ENCODE measurements at regions not wholly inside any gene's neighbourhood (a gene's known extent, or its start where the extent isn't known, plus 50 kb on each side); places are given as distances from the start of the nearest gene placed in this dataset.
"Not testable (repeated sequence)": the region's sequence is repeated elsewhere in the genome, so short reads cannot be mapped to it uniquely, and the experiment has no call there.

DNA sequence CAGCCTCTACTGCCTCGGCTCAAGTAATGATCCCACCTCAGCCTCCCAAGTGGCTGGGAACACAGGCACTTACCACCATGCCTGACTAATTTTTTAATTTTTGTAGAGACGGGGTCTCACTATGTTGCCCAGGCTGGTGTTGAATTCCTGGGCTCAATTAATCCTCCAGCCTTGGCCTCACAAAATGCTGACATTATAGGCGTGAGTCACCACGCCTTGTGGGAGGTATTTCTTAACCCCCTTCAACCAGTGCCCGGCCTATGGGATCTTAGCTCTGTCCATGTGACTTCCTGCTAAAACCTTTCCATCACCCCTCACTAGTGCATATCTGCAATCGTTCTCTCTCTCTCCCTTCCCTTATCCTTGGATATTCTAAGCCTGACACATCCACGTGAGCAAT, 86.4 kb downstream of the FOXD2 start:
- H3K36me3 ChIP-seq (ENCODE audit: insufficient read depth, low read depth, low read length): no peaks in the 10 kb centered on the region
- no peak overlapping the region for H3K4me3 ChIP-seq (ENCODE audit: low read length)
- H3K27me3 ChIP-seq (ENCODE audit: insufficient read depth, low read length): peaks cover 29% of the 10 kb centered on the region
- peaks cover 6% of the 10 kb centered on the region; the same call in 1 of the 2 replicates for H3K9me3 ChIP-seq (ENCODE audit: insufficient read depth, low read depth, low read length)
- H3K9ac ChIP-seq (ENCODE audit: low read depth, low read length): no peak overlapping the region
- H3K4me1 ChIP-seq (ENCODE audit: insufficient read depth, low read length): peaks cover 5% of the 10 kb centered on the region
- no peak overlapping the region for H3K27ac ChIP-seq (ENCODE audit: low read length)

DNA sequence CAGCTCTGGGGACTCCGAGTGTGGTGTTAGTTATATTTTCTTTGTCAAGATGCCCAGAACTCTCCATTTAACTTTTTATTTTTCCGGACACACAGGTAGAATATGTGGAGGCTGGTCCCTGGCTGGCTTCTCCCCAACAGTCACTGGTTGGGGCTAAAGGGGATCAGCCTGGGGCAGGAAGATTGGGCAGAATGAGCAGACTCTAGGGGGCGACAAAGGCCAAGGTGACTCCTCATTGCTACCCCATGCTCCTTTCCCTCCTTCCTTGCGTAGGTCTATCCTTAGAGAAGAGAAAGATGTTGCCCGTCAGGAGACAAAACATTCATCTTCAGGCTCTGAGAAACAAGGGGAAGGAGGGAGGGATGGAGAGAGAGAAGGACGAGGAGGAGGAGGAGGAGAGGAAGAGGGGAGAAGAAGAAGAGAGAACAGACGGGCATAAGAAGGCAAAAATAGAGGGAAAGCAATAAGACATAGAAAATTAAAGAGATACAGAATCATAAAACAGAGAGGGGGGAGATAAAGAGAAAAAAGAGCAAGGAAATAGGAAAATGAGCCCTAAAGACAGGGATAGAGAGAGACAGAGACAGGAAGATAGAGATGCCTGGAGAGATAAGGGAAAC, 89.9 kb downstream of the FOXD2 start:
- H3K4me1 ChIP-seq (ENCODE audit: insufficient read depth, low read length): peaks cover 9% of the 10 kb centered on the region
- H3K27me3 ChIP-seq (ENCODE audit: insufficient read depth, low read length): peaks cover 29% of the 10 kb centered on the region

DNA sequence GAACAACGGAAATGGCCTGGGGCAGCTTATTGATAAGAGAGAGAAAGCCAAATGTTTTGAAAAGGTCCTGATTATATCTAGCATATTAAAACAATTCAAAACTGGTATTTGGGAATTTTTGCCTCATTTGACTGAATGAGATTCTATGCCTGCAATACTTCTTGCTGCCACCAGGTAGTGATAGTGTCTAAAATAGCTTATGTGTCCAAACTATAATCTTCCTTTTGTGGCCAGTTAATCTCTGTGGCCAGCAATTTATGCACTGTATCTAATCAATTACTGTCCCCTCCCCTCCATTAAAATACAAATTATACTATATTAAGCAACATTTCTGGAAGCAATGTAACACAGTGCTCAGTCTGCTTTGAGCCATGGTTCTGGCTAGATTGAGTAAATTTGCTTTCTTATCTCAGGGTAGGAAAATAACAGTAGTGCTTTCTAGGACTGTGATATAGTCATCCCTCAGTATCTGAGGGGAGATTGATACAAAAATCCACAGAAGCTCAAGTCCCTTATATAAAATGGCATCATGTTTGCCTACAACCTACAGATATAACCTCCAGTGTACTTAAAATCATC, 91.8 kb downstream of the FOXD2 start:
- H3K4me3 ChIP-seq (ENCODE audit: low read length): no peak overlapping the region
- peaks cover 7% of the 10 kb centered on the region; the same call in 1 of the 2 replicates for H3K4me1 ChIP-seq (ENCODE audit: insufficient read depth, low read length)
- H3K9me3 ChIP-seq (ENCODE audit: insufficient read depth, low read depth, low read length): peaks cover 7% of the 10 kb centered on the region; the same call in 1 of the 2 replicates
- no peaks in the 10 kb centered on the region for H3K36me3 ChIP-seq (ENCODE audit: insufficient read depth, low read depth, low read length)
- H3K27me3 ChIP-seq (ENCODE audit: insufficient read depth, low read length): peaks cover 38% of the 10 kb centered on the region
- no peak overlapping the region for H3K27ac ChIP-seq (ENCODE audit: low read length)
- no peak overlapping the region for H3K9ac ChIP-seq (ENCODE audit: low read depth, low read length)

More for the DNA sequence above, 89.9 kb downstream of the FOXD2 start:
- peaks cover 7% of the 10 kb centered on the region; the same call in 1 of the 2 replicates for H3K9me3 ChIP-seq (ENCODE audit: insufficient read depth, low read depth, low read length)
- no peak overlapping the region for H3K27ac ChIP-seq (ENCODE audit: low read length)
- H3K36me3 ChIP-seq (ENCODE audit: insufficient read depth, low read depth, low read length): no peaks in the 10 kb centered on the region
- H3K9ac ChIP-seq (ENCODE audit: low read depth, low read length): no peak overlapping the region
- no peak overlapping the region for H3K4me3 ChIP-seq (ENCODE audit: low read length)

DNA sequence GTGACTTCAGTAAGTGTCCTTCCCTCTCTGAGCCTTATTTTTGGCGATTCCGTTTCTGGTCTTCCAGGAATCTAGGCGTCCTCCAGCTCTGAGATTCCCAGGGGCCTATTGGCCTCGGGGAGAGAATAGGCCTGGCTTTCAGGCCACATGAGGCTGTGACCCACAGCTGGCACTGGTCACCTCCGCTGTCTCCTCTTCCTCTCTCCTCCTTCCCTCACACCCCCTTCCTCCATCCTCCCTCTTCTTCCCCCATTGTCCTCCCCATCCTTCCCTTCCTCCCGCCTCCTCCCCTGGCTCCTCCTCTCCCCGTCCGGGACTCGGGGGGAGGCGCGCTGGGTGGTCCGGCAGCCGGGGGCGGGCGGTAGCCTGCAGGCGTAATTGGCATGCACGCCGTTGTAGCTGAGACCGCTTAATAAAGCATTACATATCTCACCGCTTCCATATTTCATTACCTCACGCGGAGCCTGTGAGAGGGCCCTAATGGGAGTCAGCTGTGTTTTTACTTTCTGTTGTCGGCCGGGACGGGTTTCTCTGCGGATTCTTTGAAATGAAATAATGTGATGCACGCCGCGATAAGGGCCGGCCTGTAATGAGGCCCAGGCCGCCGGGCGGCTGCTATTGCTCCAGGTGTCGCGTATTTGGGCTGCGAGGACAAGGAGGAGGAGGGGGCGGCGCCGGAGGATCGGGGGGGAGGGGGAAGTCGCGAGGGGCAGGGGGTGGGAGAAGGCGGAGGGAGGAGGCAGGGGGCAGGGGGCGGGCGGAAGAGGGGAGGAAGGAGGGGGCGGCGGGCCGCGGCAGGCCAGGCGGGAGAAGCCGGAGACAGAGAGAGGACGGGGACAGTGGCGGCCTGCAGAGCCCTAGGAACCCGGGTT, 95.3 kb downstream of the FOXD2 start:
- Histone ChIP-seq H3K9me3 (ENCODE audit: insufficient read depth, low read depth, low read length) (peaks cover 7% of the 10 kb centered on the region; the same call in 1 of the 2 replicates), H3K27ac (ENCODE audit: low read length) (no peak overlapping the region), H3K4me1 (ENCODE audit: insufficient read depth, low read length) (peaks cover 9% of the 10 kb centered on the region; the same call in 1 of the 2 replicates), H3K27me3 (ENCODE audit: insufficient read depth, low read length) (peaks cover 38% of the 10 kb centered on the region), H3K9ac (ENCODE audit: low read depth, low read length) (peak overlapping the region; percentile 67; the same call in 1 of the 2 replicates), H3K4me3 (ENCODE audit: low read length) (peak overlapping the region; percentile 77), H3K36me3 (ENCODE audit: insufficient read depth, low read depth, low read length) (no peaks in the 10 kb centered on the region)

DNA sequence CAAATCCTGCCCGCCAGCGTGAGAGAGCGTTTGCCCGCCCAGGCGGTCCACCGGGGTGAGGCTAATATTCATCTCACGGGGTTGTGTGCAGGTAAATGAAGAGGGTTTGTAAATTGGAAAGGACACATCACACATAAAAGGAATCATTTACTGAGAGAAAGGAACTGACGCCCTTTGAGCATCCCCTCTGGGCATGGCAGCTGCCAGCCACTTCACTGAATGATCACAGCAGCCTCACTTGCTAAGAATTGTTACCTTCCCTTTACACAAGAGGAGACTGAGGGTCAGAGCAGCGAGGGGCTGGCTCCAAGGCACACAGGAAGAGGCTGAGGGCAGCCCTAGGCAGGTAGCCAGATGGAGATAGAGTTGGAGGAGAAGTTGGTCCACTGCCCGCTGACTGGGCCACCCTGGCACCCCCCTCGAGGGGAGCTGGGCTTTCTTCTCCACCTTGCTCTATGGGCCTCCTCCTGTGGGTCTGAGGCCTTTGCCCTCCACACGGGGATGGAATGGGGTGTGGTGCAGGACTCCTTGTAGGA, 96.0 kb downstream of the FOXD2 start:
- Histone ChIP-seq H3K4me1 (ENCODE audit: insufficient read depth, low read length) (peaks cover 9% of the 10 kb centered on the region; the same call in 1 of the 2 replicates), H3K36me3 (ENCODE audit: insufficient read depth, low read depth, low read length) (no peaks in the 10 kb centered on the region), H3K27me3 (ENCODE audit: insufficient read depth, low read length) (peaks cover 37% of the 10 kb centered on the region), H3K27ac (ENCODE audit: low read length) (no peak overlapping the region), H3K9ac (ENCODE audit: low read depth, low read length) (peak overlapping the region; percentile 62; the same call in 1 of the 2 replicates), H3K4me3 (ENCODE audit: low read length) (peak overlapping the region; percentile 69), H3K9me3 (ENCODE audit: insufficient read depth, low read depth, low read length) (peaks cover 6% of the 10 kb centered on the region; the same call in 1 of the 2 replicates)

DNA sequence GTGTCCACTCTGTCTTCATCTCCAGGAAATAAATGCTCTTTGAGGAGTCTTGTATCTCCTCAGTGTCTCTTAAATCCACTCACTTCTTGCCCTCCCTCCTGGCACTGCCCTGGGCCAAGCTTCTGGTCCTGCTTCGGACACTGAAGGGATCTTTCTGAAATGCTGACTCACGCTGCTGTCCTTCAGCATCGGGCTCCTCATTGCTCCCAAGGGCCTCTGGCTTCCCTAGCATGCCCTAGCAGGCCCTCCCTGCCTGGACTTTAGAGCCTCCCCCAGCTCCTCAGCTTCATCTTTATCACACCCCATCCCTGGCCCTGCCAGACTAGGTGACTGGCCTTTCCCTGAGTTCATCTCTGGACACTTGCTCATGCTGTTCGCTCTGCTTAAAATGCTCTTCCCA, 96.6 kb downstream of the FOXD2 start:
- no peak overlapping the region for H3K27ac ChIP-seq (ENCODE audit: low read length)
- no peaks in the 10 kb centered on the region; the same call in 1 of the 2 replicates for H3K9me3 ChIP-seq (ENCODE audit: insufficient read depth, low read depth, low read length)
- no peak overlapping the region for H3K9ac ChIP-seq (ENCODE audit: low read depth, low read length)
- no peaks in the 10 kb centered on the region for H3K36me3 ChIP-seq (ENCODE audit: insufficient read depth, low read depth, low read length)
- no peak overlapping the region for H3K4me3 ChIP-seq (ENCODE audit: low read length)
- peaks cover 37% of the 10 kb centered on the region for H3K27me3 ChIP-seq (ENCODE audit: insufficient read depth, low read length)
- H3K4me1 ChIP-seq (ENCODE audit: insufficient read depth, low read length): peaks cover 9% of the 10 kb centered on the region; the same call in 1 of the 2 replicates

DNA sequence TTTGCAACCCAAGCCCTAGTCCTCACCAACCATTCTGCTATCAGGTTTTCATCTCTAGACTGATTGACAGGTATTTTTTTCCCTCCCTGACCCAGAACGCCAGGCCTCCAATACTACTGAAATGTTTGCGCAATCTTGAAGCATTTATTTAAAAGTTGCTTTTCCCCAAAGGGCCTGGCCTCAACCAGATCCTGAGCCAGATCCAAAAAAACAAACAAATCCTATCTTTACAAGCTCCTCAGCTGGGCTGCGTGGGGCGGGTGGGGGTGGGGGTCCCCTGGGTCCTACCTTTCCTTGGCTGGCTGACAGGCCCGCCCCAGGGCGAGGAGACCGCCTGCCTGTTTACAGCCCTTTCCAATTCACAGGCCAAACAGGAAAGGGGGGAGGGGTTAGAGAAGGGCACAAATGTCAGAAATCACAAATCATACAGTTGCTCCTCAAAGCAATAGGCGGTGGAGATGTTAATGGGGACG, 98.8 kb downstream of the FOXD2 start:
- Histone ChIP-seq H3K9ac (ENCODE audit: low read depth, low read length) (no peak overlapping the region), H3K9me3 (ENCODE audit: insufficient read depth, low read depth, low read length) (peaks cover 6% of the 10 kb centered on the region), H3K36me3 (ENCODE audit: insufficient read depth, low read depth, low read length) (no peaks in the 10 kb centered on the region), H3K27ac (ENCODE audit: low read length) (no peak overlapping the region), H3K27me3 (ENCODE audit: insufficient read depth, low read length) (peaks cover 37% of the 10 kb centered on the region), H3K4me1 (ENCODE audit: insufficient read depth, low read length) (peaks cover 9% of the 10 kb centered on the region; the same call in 1 of the 2 replicates), H3K4me3 (ENCODE audit: low read length) (no peak overlapping the region)

DNA sequence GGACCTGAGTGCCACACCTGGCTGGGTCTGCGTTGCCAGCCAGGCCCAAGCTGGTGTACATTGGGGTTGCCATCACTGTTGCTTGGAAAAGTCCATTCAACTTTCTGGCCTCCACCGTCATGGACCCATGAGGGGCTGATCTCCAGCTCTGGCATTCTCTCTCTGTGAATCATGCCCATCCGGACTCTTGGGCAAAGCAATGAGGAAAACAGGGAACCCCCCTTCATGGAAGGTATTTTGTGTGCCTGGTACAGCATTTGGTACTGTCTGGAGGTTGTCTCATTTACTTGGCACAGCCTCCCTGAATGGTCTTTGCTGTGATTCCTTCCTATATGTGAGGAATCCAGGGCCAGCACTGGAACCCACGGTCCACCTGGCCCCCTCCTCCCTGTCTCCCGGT, 99.4 kb downstream of the FOXD2 start:
- peaks cover 7% of the 10 kb centered on the region for H3K9me3 ChIP-seq (ENCODE audit: insufficient read depth, low read depth, low read length)
- H3K9ac ChIP-seq (ENCODE audit: low read depth, low read length): no peak overlapping the region
- H3K27ac ChIP-seq (ENCODE audit: low read length): no peak overlapping the region
- no peak overlapping the region for H3K4me3 ChIP-seq (ENCODE audit: low read length)
- peaks cover 9% of the 10 kb centered on the region; the same call in 1 of the 2 replicates for H3K4me1 ChIP-seq (ENCODE audit: insufficient read depth, low read length)
- H3K36me3 ChIP-seq (ENCODE audit: insufficient read depth, low read depth, low read length): no peaks in the 10 kb centered on the region
- H3K27me3 ChIP-seq (ENCODE audit: insufficient read depth, low read length): peaks cover 34% of the 10 kb centered on the region

DNA sequence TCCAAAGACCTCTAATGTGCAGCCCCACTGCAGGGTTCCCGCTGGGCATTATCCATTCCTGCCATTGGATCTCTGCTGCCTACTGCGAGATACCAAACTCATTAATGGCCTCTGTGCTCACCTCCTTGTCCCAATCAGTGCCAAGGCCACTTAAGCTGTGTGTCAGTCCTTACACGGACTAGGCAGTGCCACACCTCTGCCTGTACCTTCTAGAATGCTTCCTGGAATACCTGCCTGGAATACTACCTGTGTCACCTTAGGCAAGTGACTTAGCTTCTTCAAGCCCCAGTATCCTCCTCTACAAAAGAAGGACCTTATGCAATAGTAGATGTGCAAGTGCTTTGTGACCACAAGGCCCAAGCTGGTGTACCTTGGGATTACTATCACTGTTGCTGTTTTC, 100.1 kb downstream of the FOXD2 start:
- Histone ChIP-seq H3K36me3 (ENCODE audit: insufficient read depth, low read depth, low read length) (no peaks in the 10 kb centered on the region), H3K4me3 (ENCODE audit: low read length) (no peak overlapping the region), H3K27me3 (ENCODE audit: insufficient read depth, low read length) (peaks cover 28% of the 10 kb centered on the region), H3K27ac (ENCODE audit: low read length) (no peak overlapping the region), H3K4me1 (ENCODE audit: insufficient read depth, low read length) (peaks cover 5% of the 10 kb centered on the region; the same call in 1 of the 2 replicates), H3K9me3 (ENCODE audit: insufficient read depth, low read depth, low read length) (peaks cover 7% of the 10 kb centered on the region), H3K9ac (ENCODE audit: low read depth, low read length) (no peak overlapping the region)

DNA sequence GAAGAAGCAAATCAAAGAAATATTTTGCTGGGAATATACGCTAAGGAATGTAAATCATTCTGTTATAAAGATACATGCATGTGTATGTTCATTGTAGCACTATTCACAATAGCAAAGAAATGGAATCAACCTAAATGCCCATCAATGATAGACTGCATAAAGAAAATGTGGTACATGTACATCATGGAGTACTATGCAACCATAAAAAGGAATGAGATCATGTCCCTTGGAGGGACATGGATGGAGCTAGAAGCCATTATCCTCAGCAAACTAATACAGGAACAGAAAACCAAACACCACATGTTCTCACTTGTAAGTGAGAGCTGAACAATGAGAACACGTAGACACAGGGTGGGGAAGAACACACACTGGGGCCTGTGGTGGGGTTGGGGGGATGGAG, 100.7 kb downstream of the FOXD2 start:
- H3K36me3 ChIP-seq (ENCODE audit: insufficient read depth, low read depth, low read length); H3K4me3 ChIP-seq (ENCODE audit: low read length); H3K4me1 ChIP-seq (ENCODE audit: insufficient read depth, low read length); H3K27ac ChIP-seq (ENCODE audit: low read length); H3K9me3 ChIP-seq (ENCODE audit: insufficient read depth, low read depth, low read length); H3K9ac ChIP-seq (ENCODE audit: low read depth, low read length): not testable (repeated sequence)
- H3K27me3 ChIP-seq (ENCODE audit: insufficient read depth, low read length): peaks cover 28% of the 10 kb centered on the region

DNA sequence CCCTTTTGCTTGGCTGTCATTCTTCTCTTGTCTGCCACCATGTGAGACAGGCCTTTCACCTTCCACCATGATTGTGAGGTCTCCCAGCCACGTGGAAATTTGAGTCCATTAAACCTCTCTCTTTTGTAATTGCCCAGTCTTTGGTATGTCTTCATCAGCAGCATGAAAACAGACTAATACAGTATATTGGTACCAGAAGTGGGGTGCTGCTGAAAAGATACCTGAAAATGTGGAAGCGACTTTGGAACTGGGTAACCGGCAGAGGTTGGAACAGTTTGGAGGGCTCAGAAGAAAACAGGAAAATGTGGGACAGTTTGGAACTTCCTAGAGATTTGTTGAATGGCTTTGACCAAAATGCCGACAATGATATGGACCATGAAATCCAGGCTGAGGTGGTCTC, 103.9 kb downstream of the FOXD2 start:
- not testable (repeated sequence) for H3K9ac ChIP-seq (ENCODE audit: low read depth, low read length)

More for the DNA sequence above, 103.9 kb downstream of the FOXD2 start:
- not testable (repeated sequence) for H3K27me3 ChIP-seq (ENCODE audit: insufficient read depth, low read length); H3K36me3 ChIP-seq (ENCODE audit: insufficient read depth, low read depth, low read length); H3K9me3 ChIP-seq (ENCODE audit: insufficient read depth, low read depth, low read length); H3K27ac ChIP-seq (ENCODE audit: low read length); H3K4me1 ChIP-seq (ENCODE audit: insufficient read depth, low read length); H3K4me3 ChIP-seq (ENCODE audit: low read length)
